ENCODE measurements at regions not wholly inside any gene's neighbourhood (a gene's known extent, or its start where the extent isn't known, plus 50 kb on each side); places are given as distances from the start of the nearest gene placed in this dataset.

GRCh38 chr10:94059178-94059883, 65.6 kb downstream of the PLCE1 start:
- H3K4me3 ChIP-seq (ENCODE audit: low read depth, low read length) = no peak overlapping the region
- TF ChIP-seq CTCF (IDR thresholded peaks at IDR 0.05; ENCODE audit: borderline replicate concordance, insufficient read depth, low read depth, low read length) = no peak

- H3K4me3 ChIP-seq (ENCODE audit: low read depth, low read length) = no peak overlapping the region
- TF ChIP-seq CTCF (IDR thresholded peaks at IDR 0.05; ENCODE audit: borderline replicate concordance, insufficient read depth, low read depth, low read length) = no peak
Observed at GRCh38 chr10:94061026-94061425, 67.3 kb downstream of the PLCE1 start.

GRCh38 chr10:94062611-94063010, 68.9 kb downstream of the PLCE1 start:
- TF ChIP-seq CTCF (IDR thresholded peaks at IDR 0.05; ENCODE audit: borderline replicate concordance, insufficient read depth, low read depth, low read length) = no peak
- no peak overlapping the region for H3K4me3 ChIP-seq (ENCODE audit: low read depth, low read length)

GRCh38 chr10:94065362-94065761, 71.6 kb downstream of the PLCE1 start:
- no peak for TF ChIP-seq CTCF (IDR thresholded peaks at IDR 0.05; ENCODE audit: borderline replicate concordance, insufficient read depth, low read depth, low read length)

GRCh38 chr10:94065787-94066186, 72.1 kb downstream of the PLCE1 start:
- no peak overlapping the region for H3K4me3 ChIP-seq (ENCODE audit: low read depth, low read length)
- TF ChIP-seq CTCF (IDR thresholded peaks at IDR 0.05; ENCODE audit: borderline replicate concordance, insufficient read depth, low read depth, low read length) = no peak

More at GRCh38 chr10:94065362-94065761, 71.6 kb downstream of the PLCE1 start:
- no peak overlapping the region for H3K4me3 ChIP-seq (ENCODE audit: low read depth, low read length)

GRCh38 chr10:94066411-94066810, 72.7 kb downstream of the PLCE1 start:
- no peak for TF ChIP-seq CTCF (IDR thresholded peaks at IDR 0.05; ENCODE audit: borderline replicate concordance, insufficient read depth, low read depth, low read length)
- H3K4me3 ChIP-seq (ENCODE audit: low read depth, low read length) = no peak overlapping the region

- no peak overlapping the region for H3K4me3 ChIP-seq (ENCODE audit: low read depth, low read length)
- no peak for TF ChIP-seq CTCF (IDR thresholded peaks at IDR 0.05; ENCODE audit: borderline replicate concordance, insufficient read depth, low read depth, low read length)
Observed at GRCh38 chr10:94069884-94070283, 76.2 kb downstream of the PLCE1 start.
